ENCODE measurements at regions not wholly inside any gene's neighbourhood (a gene's known extent, or its start where the extent isn't known, plus 50 kb on each side); places are given as distances from the start of the nearest gene placed in this dataset.
A peak's percentile ranks its signal among the peaks of the same experiment; 100 is the strongest.

DNA sequence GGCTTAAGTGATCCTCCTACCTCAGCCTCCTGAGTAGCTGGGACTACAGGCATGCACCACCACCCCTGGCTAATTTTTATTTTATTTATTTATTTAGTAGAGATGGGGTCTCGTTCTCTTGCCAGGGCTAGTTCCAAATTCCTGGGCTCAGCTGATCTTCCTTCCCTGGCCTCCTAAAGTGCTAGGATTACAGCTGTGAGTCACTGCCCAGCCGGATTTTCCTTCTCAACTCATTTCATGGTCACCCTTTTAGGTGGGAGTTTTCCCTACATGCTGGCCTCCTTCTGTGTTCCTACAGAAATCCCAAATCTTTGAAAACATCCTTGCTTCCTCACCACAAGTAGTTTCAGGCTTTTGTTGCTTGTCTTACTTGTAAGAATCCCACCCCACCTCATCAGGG lies 102.1 kb upstream of the SIAH1 start:
- TF ChIP-seq POLR2AphosphoS5 (IDR thresholded peaks at IDR 0.05; ENCODE audit: low read depth, low read length) (no peak), PAX5 (IDR thresholded peaks at IDR 0.05; ENCODE audit: insufficient read depth, low read length, severe bottlenecking) (no peak), SPI1 (IDR thresholded peaks at IDR 0.05; ENCODE audit: low read depth, low read length) (no peak)
- FAIRE-seq (no peak), DNase-seq (ENCODE audit: insufficient read length, low spot score) (no peak)

DNA sequence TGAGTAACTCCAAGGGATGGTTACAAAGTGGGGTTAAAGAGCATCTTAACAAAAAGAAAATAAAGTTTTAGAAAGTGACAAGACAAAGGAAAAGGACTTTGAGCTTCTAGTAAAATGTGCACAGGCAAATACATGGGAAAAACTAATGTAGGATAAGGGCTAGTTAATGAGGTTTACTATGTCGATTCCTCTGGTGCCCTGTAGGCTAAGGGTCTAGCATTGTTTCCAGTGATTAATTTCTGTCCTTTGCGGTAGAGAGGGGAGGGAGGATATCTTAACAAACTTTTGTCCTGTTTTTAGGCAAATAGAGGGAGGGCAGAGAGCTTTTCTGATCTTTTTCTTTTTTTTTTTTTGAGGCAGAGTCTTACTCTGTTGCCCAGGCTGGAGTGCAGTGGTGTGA lies 96.6 kb upstream of the SIAH1 start:
- no peak for TF ChIP-seq PAX5 (IDR thresholded peaks at IDR 0.05; ENCODE audit: insufficient read depth, low read length, severe bottlenecking)
- no peak for TF ChIP-seq POLR2AphosphoS5 (IDR thresholded peaks at IDR 0.05; ENCODE audit: low read depth, low read length)
- no peak for TF ChIP-seq SPI1 (IDR thresholded peaks at IDR 0.05; ENCODE audit: low read depth, low read length)
- TF ChIP-seq TAF1 (IDR thresholded peaks at IDR 0.05; ENCODE audit: low read depth, low read length) = no peak
- no peak for TF ChIP-seq POLR2A (IDR thresholded peaks at IDR 0.05; ENCODE audit: low read depth, low read length)
- no peak for TF ChIP-seq POU2F2 (IDR thresholded peaks at IDR 0.05; ENCODE audit: low read depth, low read length)
- FAIRE-seq = no peak

GRCh38 chr16:48481211-48481610 lies 96.0 kb upstream of the SIAH1 start:
- no peak for FAIRE-seq
- no peak for DNase-seq (ENCODE audit: insufficient read length, low spot score)
- TF ChIP-seq SPI1 (IDR thresholded peaks at IDR 0.05; ENCODE audit: low read depth, low read length) = no peak
- no peak for TF ChIP-seq POLR2AphosphoS5 (IDR thresholded peaks at IDR 0.05; ENCODE audit: low read depth, low read length)
- no peak for TF ChIP-seq PAX5 (IDR thresholded peaks at IDR 0.05; ENCODE audit: insufficient read depth, low read length, severe bottlenecking)

More for the DNA sequence above, 96.6 kb upstream of the SIAH1 start:
- DNase-seq (ENCODE audit: insufficient read length, low spot score) = no peak

DNA sequence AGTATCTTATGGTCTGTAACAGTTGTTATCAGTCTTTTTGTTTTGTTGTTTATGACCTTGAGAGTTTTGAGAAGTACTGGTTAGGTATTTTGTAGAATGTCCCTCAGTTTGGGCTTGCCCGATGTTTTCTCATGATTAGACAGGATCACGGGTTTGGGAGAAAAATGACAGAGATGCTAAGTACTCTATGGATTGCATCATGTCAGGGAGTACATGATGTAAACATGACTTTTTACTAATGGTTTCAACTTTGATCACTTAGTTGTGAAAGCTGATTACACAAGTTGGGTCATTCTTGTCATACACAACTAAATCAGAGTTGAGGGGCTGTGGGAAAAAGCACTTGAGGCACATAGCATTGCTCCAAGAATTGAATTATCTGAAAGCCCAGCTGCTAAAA lies 94.7 kb upstream of the SIAH1 start:
- TF ChIP-seq POU2F2 (IDR thresholded peaks at IDR 0.05; ENCODE audit: low read depth, low read length) (no peak), POLR2A (IDR thresholded peaks at IDR 0.05; ENCODE audit: low read depth, low read length) (no peak), SPI1 (IDR thresholded peaks at IDR 0.05; ENCODE audit: low read depth, low read length) (no peak), POLR2AphosphoS5 (IDR thresholded peaks at IDR 0.05; ENCODE audit: low read depth, low read length) (no peak), PAX5 (IDR thresholded peaks at IDR 0.05; ENCODE audit: insufficient read depth, low read length, severe bottlenecking) (no peak), TAF1 (IDR thresholded peaks at IDR 0.05; ENCODE audit: low read depth, low read length) (no peak)
- FAIRE-seq (no peak), DNase-seq (ENCODE audit: insufficient read length, low spot score) (no peak)

DNA sequence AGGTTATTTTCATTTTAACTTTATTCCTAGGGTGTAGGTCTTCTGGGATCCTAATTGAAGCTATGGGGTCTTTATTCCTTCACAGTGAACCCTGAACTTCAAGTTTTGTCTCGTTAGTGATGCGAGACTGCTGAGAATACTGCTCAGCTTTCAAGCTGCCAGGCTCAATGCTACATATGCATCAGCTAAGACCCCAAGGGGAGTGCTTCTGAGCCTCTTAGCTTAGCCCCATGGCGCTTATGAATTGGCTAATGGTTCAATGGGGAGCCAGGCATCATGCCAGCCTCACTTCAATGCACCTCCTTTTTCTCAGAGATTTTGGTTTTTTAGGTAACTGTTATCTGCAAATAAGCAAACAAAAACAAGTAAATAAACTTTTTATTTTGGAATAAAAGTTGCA lies 94.1 kb upstream of the SIAH1 start:
- no peak for DNase-seq (ENCODE audit: insufficient read length, low spot score)
- FAIRE-seq = no peak
- TF ChIP-seq POU2F2 (IDR thresholded peaks at IDR 0.05; ENCODE audit: low read depth, low read length) (no peak), POLR2A (IDR thresholded peaks at IDR 0.05; ENCODE audit: low read depth, low read length) (no peak), TAF1 (IDR thresholded peaks at IDR 0.05; ENCODE audit: low read depth, low read length) (no peak)

- FAIRE-seq = no peak
- TF ChIP-seq POLR2A (IDR thresholded peaks at IDR 0.05; ENCODE audit: low read depth, low read length) (no peak), SPI1 (IDR thresholded peaks at IDR 0.05; ENCODE audit: low read depth, low read length) (no peak), TAF1 (IDR thresholded peaks at IDR 0.05; ENCODE audit: low read depth, low read length) (no peak), POLR2AphosphoS5 (IDR thresholded peaks at IDR 0.05; ENCODE audit: low read depth, low read length) (no peak), POU2F2 (IDR thresholded peaks at IDR 0.05; ENCODE audit: low read depth, low read length) (no peak), PAX5 (IDR thresholded peaks at IDR 0.05; ENCODE audit: insufficient read depth, low read length, severe bottlenecking) (no peak)
- no peak for DNase-seq (ENCODE audit: insufficient read length, low spot score)
These were observed 93.2 kb upstream of the SIAH1 start for GRCh38 chr16:48478393-48478792.

GRCh38 chr16:48471435-48471834 lies 86.2 kb upstream of the SIAH1 start:
- DNase-seq (ENCODE audit: insufficient read length, low spot score) (no peak), FAIRE-seq (no peak)
- no peak for TF ChIP-seq TAF1 (IDR thresholded peaks at IDR 0.05; ENCODE audit: low read depth, low read length)
- TF ChIP-seq POLR2AphosphoS5 (IDR thresholded peaks at IDR 0.05; ENCODE audit: low read depth, low read length) = no peak
- TF ChIP-seq PAX5 (IDR thresholded peaks at IDR 0.05; ENCODE audit: insufficient read depth, low read length, severe bottlenecking) = no peak
- TF ChIP-seq SPI1 (IDR thresholded peaks at IDR 0.05; ENCODE audit: low read depth, low read length) = no peak

- DNase-seq (ENCODE audit: insufficient read length, low spot score) (no peak), FAIRE-seq (no peak)
- TF ChIP-seq TAF1 (IDR thresholded peaks at IDR 0.05; ENCODE audit: low read depth, low read length) (no peak), POU2F2 (IDR thresholded peaks at IDR 0.05; ENCODE audit: low read depth, low read length) (no peak), SPI1 (IDR thresholded peaks at IDR 0.05; ENCODE audit: low read depth, low read length) (no peak), PAX5 (IDR thresholded peaks at IDR 0.05; ENCODE audit: insufficient read depth, low read length, severe bottlenecking) (no peak), POLR2A (IDR thresholded peaks at IDR 0.05; ENCODE audit: low read depth, low read length) (no peak)
These were observed 77.0 kb upstream of the SIAH1 start for GRCh38 chr16:48462106-48462740.

DNA sequence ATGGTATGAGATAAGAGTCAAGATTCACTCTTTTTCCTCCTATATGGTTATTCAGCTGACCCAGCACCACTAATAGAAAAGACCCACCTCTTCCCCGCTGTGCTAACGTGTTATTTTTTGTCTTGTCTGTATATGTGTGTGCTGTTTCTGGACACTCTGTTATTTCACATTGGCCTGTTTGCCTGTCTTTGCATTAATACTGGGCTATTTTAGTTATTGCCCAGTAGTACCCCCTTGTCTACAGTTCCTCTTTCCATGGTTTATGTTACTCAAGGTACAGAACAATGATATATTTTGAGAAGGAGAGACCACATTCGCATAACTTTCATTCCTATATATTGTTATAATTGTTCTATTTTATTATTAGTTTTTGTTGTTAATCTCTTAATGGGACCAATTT lies 74.0 kb upstream of the SIAH1 start:
- no peak for TF ChIP-seq POLR2A (IDR thresholded peaks at IDR 0.05; ENCODE audit: low read depth, low read length)
- peak; percentile 91 for TF ChIP-seq SPI1 (IDR thresholded peaks at IDR 0.05; ENCODE audit: low read depth, low read length)
- FAIRE-seq (peak; percentile 89), DNase-seq (ENCODE audit: insufficient read length, low spot score) (no peak)

- TF ChIP-seq POLR2A (IDR thresholded peaks at IDR 0.05; ENCODE audit: low read depth, low read length) (no peak), PAX5 (IDR thresholded peaks at IDR 0.05; ENCODE audit: insufficient read depth, low read length, severe bottlenecking) (no peak), POLR2AphosphoS5 (IDR thresholded peaks at IDR 0.05; ENCODE audit: low read depth, low read length) (no peak), POU2F2 (IDR thresholded peaks at IDR 0.05; ENCODE audit: low read depth, low read length) (no peak), SPI1 (IDR thresholded peaks at IDR 0.05; ENCODE audit: low read depth, low read length) (no peak), TAF1 (IDR thresholded peaks at IDR 0.05; ENCODE audit: low read depth, low read length) (no peak)
- FAIRE-seq = no peak
- no peak for DNase-seq (ENCODE audit: insufficient read length, low spot score)
These were observed 68.8 kb upstream of the SIAH1 start for GRCh38 chr16:48454051-48454450.

Data from GM12891 (cell line).